Activated B cell treated with CpG ODN at 0.5 μM for 24 hours (primary cell): ENCODE measurements at regions not wholly inside any gene's neighbourhood (a gene's known extent, or its start where the extent isn't known, plus 50 kb on each side); places are given as distances from the start of the nearest gene placed in this dataset.

Source experiments
- ATAC-seq: fragments of 200-7000 bp; cut with Tn5 transposase; one replicate; pipeline ENCODE4 v1.10.0; 2021; ENCODE audit warnings: low read depth, mild to moderate bottlenecking, moderate library complexity
- CTCF ChIA-PET: fragments of 350-600 bp; sonication (Branson Sonifier 250); formaldehyde crosslinking; loops from one replicate; lab custom pipeline; 2021; ENCODE audit warnings: antibody characterized with exemption; lab: Charles Lee
- POLR2A ChIA-PET: fragments of 350-600 bp; sonication (Branson Sonifier 250); formaldehyde crosslinking; loops from one replicate; lab custom pipeline; 2021; ENCODE audit warnings: antibody characterized with exemption; lab: Charles Lee
- DNase-seq: peaks from one replicate; pipeline ENCODE4 v3.0.0; 2022
- H3K27ac Mint-ChIP-seq: one replicate; pipeline ENCODE4 v1.8.0; 2020; ENCODE audit warnings: mixed read lengths
- H3K27me3 Mint-ChIP-seq: one replicate; pipeline ENCODE4 v1.8.0; 2021; ENCODE audit warnings: mixed read lengths
- H3K36me3 Mint-ChIP-seq: one replicate; pipeline ENCODE4 v1.8.0; 2021; ENCODE audit warnings: low read depth, mixed read lengths
- H3K4me1 Mint-ChIP-seq: one replicate; pipeline ENCODE4 v1.8.0; 2021; ENCODE audit warnings: mixed read lengths
- H3K4me3 Mint-ChIP-seq: one replicate; pipeline ENCODE4 v1.8.0; 2020; ENCODE audit warnings: mild to moderate bottlenecking, mixed read lengths
- H3K9me3 Mint-ChIP-seq: one replicate; pipeline ENCODE4 v1.8.0; 2020; ENCODE audit warnings: mixed read lengths
- intact Hi-C: fragments of 100-400 bp; cut with micrococcal nuclease; formaldehyde crosslinking; loops from one replicate; pipeline ENCODE4 v1.15.1; 2024
- TF ChIP-seq, protein P1 (sequence below): fragments of 200-600 bp; IDR thresholded peaks from one replicate; pipeline ENCODE4 v1.8.0; 2022; ENCODE audit warnings: antibody characterized with exemption, mild to moderate bottlenecking

DNA sequence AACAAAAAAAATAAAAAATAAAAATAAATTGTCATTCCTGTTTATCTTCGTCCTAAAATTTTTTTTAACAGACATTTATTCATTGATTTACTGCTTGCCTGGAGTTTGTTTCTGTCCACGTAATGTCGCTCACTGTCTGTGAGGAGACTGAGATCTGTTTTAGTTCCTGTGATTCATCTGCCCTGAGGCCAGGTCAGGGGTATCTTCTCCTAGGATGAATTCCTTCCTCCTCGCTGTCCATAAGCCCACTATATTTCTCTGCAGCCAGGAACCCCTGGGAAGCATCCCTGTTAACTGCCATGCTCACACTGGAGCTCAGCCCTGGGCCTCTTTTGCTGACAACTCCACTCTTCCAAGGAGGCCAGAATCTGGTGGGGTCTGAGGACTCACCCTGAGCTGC, 682.0 kb downstream of the MTRR start:
- Mint-ChIP-seq H3K27ac (no peak overlapping the region), H3K4me3 (no peak overlapping the region), H3K27me3 (no peaks in the 10 kb centered on the region), H3K9me3 (peaks cover 15% of the 10 kb centered on the region), H3K4me1 (no peaks in the 10 kb centered on the region), H3K36me3 (no peaks in the 10 kb centered on the region)
- POLR2A ChIA-PET: no interaction called here
- ATAC-seq (no peak), DNase-seq (no peak)
- CTCF ChIA-PET: no interaction called here
- TF ChIP-seq, protein P1, sequence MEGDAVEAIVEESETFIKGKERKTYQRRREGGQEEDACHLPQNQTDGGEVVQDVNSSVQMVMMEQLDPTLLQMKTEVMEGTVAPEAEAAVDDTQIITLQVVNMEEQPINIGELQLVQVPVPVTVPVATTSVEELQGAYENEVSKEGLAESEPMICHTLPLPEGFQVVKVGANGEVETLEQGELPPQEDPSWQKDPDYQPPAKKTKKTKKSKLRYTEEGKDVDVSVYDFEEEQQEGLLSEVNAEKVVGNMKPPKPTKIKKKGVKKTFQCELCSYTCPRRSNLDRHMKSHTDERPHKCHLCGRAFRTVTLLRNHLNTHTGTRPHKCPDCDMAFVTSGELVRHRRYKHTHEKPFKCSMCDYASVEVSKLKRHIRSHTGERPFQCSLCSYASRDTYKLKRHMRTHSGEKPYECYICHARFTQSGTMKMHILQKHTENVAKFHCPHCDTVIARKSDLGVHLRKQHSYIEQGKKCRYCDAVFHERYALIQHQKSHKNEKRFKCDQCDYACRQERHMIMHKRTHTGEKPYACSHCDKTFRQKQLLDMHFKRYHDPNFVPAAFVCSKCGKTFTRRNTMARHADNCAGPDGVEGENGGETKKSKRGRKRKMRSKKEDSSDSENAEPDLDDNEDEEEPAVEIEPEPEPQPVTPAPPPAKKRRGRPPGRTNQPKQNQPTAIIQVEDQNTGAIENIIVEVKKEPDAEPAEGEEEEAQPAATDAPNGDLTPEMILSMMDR: no peak
- intact Hi-C loops: no loop called here

DNA sequence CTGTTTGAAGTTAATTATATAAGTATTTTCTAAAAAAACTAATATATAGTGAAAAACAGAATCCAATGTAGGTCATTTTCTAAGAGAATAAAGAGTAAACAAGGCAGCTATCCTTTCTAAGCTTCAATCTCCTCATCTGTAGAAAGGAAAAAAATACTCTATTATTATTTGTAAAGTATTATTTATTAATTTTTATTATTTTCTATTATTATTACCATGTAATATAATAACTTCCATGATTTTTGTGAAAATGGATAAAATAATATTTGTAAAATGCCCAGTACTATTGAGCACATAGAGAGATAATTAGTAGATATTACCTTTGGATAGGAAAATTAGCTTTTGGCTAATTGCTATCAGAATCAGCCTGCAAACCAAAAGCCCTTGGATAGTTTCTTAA, 684.4 kb downstream of the MTRR start:
- H3K27ac Mint-ChIP-seq: no peak overlapping the region
- ChIA-PET POLR2A (no interaction called here), CTCF (no interaction called here)
- intact Hi-C loops: no loop called here
- no peaks in the 10 kb centered on the region for H3K27me3 Mint-ChIP-seq
- H3K4me3 Mint-ChIP-seq: no peak overlapping the region
- TF ChIP-seq, protein P1: no peak
- H3K9me3 Mint-ChIP-seq: peaks cover 15% of the 10 kb centered on the region
- H3K4me1 Mint-ChIP-seq: no peaks in the 10 kb centered on the region
- no peaks in the 10 kb centered on the region for H3K36me3 Mint-ChIP-seq
- ATAC-seq (no peak), DNase-seq (no peak)

DNA sequence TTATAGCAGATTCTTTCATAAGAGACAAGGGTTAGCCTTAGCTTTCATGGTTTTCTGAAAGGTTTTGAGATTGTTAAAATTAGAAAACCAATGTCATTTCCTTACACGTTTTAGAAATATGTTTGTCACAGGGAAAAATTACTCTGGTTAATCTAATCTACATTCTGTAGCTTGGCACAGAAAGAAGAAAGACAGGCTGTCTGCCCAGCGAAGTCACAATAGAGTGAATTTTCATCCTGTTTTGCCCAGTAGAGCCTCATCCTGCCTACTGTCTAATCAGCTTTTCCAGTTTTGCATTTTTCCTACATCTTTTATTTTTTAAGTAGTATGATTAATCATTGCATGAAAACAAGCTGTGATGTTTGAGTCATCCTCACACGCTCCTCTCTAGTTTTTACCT, 688.8 kb downstream of the MTRR start:
- H3K4me3 Mint-ChIP-seq: no peak overlapping the region
- no peak for ATAC-seq
- H3K27me3 Mint-ChIP-seq: no peaks in the 10 kb centered on the region
- CTCF ChIA-PET: no interaction called here
- TF ChIP-seq, protein P1: no peak
- H3K9me3 Mint-ChIP-seq: peaks cover 15% of the 10 kb centered on the region
- no peak for DNase-seq
- POLR2A ChIA-PET: no interaction called here
- no peaks in the 10 kb centered on the region for H3K4me1 Mint-ChIP-seq
- no peak overlapping the region for H3K27ac Mint-ChIP-seq
- no peaks in the 10 kb centered on the region for H3K36me3 Mint-ChIP-seq
- intact Hi-C loops: no loop called here

DNA sequence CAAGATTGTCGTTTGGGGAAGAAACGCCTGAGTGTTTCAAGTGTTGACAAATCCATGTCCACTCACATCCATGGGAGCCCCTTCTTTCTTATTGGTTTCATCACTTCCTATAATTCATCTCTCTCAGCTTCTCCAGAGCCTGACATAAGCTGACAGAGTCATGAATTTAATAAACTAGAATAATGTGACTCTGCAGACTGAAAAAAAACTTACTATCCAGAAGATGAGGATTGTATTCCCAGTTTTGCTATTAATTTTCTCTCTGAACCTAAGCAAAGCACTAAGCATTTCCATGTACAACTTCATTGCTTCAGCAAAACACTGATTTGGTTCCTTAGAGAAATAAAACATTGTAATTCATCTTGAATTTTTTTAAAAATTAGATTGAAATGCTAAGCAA, 691.8 kb downstream of the MTRR start:
- Mint-ChIP-seq H3K4me1 (peaks cover 1% of the 10 kb centered on the region), H3K36me3 (no peaks in the 10 kb centered on the region), H3K9me3 (peaks cover 2% of the 10 kb centered on the region), H3K4me3 (no peak overlapping the region), H3K27me3 (no peaks in the 10 kb centered on the region), H3K27ac (no peak overlapping the region)
- intact Hi-C loops: no loop called here
- POLR2A ChIA-PET: no interaction called here
- ATAC-seq (no peak), DNase-seq (no peak)
- CTCF ChIA-PET: no interaction called here
- TF ChIP-seq, protein P1: no peak

DNA sequence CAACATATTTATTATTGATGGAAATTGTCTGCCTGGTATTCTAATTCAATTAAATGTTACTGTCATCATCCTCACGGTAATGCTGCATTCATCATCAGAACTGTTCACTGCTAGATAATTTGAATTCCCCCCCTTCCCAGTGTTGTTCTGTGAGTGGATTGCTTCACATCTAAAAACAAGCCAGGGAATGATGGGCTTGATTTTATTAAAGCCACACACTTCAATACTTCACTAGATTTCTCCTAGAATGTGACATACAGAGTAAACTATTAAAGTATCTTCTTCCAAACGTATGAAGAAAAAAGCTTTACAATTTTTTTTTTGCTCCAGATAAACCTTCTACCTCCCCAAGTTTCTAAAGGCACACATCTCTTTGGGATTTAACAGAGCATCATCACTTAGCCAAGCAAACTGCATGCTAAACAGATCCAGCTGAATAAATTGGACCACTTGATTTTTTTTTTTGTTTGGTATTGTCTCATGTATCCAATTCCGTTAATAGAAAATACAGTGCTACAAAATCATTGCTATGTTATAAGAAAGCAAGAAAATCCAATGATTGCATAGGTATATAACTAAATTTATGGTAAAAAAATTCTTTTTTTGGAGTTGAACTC, 692.4 kb downstream of the MTRR start:
- Mint-ChIP-seq H3K4me3 (no peak overlapping the region), H3K36me3 (no peaks in the 10 kb centered on the region), H3K4me1 (peaks cover 1% of the 10 kb centered on the region), H3K9me3 (no peaks in the 10 kb centered on the region), H3K27ac (no peak overlapping the region), H3K27me3 (no peaks in the 10 kb centered on the region)
- DNase-seq: no peak
- intact Hi-C loops: no loop called here
- POLR2A ChIA-PET: no interaction called here
- ATAC-seq: no peak
- CTCF ChIA-PET: no interaction called here
- TF ChIP-seq, protein P1: no peak
